ENCODE measurements at regions not wholly inside any gene's neighbourhood (a gene's known extent, or its start where the extent isn't known, plus 50 kb on each side); places are given as distances from the start of the nearest gene placed in this dataset.
A peak's percentile ranks its signal among the peaks of the same experiment; 100 is the strongest.

DNA sequence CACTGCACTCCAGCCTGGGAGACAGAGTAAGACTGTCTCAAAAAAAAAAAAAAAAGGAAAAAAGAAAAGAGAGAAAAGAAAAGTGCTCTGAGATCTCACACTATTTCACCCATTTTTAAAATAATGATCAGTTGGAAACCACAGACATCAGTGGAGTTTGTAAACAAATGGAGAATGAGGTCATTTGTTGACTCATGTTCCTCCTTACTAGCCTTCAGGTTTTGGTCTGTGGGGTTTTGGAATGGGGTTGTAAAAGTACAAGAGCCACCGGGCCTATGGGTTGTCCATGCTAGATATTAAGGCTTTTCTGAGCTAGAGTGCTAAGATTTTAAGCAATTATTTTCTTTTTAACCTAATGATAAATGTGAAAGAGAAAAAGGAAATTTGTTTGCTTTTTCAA lies 104.4 kb upstream of the PRL start:
- DNase-seq, result no peak

DNA sequence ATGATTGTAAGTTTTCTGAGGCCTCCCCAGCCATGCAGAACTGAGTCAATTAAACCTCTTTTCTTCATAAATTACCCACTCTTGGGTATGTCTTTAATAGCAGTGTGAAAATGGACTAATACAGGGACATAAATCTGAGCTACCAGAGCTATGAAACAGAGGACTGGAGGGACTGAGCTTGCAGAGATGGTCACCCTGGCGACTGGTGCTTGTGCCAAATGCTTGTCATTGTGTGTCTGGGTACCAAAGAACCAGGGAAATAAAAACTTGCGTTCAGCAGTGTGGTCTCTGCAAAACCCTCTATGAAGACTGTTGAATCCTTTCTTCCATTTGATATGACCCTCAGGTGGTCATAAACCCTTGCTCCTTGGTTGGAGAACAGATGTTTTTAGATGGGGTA lies 105.1 kb upstream of the PRL start:
- no peak for DNase-seq

DNA sequence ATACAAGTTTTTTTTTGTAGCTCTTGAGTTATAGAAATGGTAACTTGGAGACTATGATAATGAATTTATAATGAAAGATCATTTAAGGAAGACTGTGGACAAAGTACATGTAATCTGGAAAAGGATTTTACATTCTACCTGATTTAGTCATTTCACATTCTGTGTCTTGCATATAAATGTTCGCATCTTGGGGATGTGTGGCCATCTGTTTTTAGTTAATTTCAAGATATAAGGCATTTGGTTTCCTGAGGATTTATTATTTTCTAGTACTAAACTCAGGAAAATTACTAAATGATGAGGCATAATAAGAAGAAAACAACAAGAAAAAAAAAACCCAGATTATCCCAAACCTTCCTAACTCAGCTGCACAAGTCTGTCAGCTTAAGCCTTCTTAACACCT lies 112.7 kb upstream of the PRL start:
- DNase-seq, result no peak

DNA sequence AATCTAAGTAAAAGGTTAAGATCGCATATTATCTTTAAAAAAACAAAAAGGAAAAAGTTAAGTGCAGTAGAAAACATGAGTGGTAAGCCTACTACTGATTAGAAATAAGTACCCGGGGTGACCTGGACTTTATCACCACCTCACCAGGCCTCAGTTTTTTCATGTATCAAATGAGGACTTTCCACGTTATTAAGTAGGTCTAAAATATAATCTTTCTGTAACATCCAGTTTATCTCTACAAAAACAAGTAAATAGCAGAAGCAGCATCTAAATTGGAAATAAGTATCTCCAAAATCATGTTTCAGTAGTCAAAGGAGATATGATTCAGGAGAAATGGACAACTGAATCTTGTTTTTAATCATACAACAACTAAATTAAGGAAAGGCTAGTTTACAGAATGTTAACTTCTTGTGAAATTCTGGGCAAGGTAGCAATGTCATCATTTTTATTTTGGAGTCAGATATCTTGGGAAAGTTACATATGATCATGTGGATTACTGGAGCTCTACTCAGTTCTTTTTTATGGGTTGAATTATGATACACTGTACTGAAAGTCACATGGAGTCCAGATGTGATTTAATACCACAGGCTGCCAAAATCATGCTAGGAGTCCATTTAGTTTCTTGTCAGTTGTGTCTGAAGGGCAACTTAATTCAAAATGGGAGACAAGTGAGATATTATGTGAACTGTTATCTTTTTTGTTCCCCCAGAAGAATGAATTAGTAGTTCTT lies 114.7 kb upstream of the PRL start:
- no peak for DNase-seq

DNA sequence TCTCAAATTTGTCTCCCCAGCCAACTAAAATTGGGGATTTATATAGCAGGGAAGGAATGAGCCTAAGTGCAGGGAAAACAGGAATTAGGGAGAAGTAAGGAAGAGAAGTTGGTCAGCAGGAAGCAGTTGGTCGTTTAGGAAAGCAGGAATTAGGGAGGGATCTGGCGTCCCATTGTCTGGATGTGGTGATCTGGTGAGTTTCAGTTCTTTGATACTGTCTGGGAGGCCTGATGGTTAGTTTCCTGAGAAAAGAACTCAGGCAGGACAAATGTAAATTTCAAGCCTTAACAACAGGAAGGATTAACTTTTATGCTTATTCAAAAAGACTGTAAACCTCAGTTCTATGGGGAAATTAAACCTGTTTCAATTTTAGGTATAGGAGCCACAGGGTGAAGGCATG lies 116.2 kb upstream of the PRL start:
- no peak for DNase-seq

DNA sequence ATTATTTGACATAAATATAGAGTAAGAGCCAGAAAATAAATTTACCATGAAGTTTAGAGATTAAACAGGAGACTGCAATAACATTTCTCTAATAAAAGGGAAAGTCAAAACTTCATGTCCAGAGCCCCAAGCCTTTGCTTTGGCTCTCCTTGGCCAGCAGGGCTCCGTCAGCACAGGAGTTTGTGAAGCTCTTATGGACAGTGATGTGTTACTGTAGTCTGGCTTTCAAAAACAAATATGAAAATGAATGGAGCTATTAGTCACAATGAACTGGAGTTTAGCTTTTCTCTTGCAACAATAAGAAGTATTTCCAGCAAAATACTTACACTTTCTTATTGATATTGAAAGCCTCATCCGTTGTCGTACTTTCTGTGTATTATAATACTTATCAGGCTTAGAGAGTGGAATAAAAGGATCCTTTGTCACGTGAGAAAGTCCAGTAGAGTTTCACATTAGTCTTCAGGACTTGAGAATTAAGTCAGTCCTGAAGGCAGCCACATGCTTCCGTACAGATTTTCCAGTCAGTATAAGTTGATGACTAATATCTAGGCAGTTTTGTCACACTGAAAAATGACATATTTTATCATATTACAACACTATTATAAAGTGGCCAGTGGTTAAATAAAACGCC lies 117.0 kb upstream of the PRL start:
- no peak for DNase-seq

DNA sequence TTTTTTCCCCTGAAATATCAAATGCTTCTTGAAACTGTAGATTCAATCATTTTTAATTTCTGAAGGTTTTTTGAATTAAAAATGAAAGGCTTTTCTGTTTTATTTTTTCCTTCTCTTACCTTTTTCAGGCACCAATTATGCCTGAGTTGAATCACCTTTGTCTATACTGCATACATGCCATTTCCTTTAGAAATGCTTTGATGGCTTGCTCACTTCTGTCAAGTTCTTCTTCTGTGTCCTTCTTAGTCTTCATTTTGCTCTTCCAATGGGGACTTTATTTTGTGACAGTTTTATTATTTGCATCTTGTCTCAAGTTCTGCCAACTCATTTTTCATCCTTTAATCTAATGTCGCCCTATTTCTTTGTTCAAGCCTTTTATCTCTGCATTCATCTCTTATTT lies 121.9 kb upstream of the PRL start:
- DNase-seq, result no peak

DNA sequence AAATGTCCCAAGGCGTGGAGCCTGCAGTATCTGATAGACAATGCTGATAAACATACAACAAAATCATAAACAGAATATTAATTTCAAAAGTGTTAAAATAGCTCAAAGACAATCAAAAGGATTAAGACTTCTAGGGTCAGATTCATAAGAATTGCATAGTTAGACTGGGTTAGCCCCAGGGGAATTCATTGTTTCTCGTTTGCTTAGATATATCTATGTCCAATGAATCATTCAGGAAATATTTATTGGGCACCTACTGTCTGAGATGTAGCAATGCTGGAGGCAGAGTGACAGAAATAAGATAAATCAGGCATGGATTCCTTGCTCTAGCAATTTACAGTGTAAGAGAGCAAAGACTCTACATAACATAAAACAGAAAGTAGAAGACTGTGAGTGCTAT lies 124.4 kb upstream of the PRL start:
- DNase-seq, result no peak

DNA sequence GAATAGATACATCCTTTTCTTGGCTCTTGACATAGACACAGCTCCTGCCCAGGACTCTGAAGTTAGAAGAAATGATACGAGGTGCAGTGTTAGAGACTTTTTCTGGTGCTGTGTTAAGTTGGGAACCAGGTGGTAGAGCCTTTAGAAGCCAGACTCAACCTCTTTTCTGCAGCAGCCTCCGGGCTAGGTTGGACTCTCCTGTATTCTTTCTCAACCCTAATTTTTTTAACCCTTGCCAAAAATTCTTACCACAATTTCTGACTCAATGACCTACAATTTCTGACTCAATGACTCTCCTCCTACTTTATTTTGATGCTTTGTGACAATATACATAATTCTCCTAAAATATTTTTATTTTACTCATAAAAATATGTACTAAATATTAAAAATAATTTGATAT lies 127.4 kb upstream of the PRL start:
- no peak for DNase-seq

DNA sequence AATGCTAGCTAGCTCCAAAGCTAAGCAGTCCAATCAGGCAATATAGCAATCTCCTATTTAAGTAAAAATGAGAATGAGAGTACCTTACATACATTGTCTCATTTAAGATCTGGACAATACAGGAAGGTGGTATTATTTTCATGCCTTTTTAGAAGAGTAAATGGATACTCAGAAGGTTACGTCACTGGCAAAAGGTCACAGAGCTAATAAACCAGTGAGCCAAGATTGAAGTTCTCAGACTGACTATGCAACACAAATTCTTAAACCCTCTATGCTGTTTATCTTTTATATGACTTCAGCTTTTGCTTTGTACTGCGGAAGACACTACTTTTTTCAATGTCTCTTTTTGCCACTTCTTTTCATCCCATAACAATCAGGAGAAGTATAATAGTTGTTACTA lies 135.2 kb upstream of the PRL start:
- DNase-seq, result no peak

DNA sequence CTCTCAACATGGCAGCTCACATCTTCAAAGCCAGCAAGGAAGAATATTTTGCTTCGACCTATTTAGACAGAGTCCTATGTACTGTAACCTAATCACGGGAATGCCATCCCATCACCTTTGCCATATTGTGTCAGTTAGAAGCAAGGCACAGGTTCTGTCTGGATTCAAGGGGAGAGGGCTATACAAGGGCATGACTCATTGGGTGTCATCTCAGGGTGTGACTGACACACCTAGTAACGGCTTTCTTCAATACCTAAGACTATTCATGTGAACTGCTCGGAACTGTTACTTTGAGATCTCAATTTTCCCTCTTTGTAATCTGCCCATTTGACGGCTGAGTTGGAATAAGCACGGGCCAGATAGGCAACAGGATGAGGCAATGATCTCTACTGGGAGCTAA lies 135.6 kb upstream of the HDGFL1 start:
- DNase-seq, result no peak

DNA sequence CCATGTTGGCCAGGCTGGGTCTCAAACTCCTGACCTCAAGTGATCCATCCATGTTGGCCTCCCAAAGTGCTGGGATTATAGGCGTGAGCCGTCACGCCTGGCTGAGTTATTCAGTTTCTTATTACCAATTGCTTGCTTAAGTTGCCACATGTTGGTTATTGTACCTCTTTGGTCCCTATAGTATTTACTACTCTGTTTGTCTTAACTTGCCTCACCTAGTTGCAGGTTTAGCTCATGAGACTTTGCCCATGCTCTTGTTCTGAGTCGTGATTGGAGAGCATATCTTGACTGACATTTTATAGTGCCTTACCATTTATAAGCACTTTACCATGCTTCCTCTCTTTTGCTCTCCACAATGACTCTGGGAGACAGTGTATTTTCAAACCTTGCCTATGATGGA lies 134.2 kb upstream of the HDGFL1 start:
- DNase-seq, result no peak

DNA sequence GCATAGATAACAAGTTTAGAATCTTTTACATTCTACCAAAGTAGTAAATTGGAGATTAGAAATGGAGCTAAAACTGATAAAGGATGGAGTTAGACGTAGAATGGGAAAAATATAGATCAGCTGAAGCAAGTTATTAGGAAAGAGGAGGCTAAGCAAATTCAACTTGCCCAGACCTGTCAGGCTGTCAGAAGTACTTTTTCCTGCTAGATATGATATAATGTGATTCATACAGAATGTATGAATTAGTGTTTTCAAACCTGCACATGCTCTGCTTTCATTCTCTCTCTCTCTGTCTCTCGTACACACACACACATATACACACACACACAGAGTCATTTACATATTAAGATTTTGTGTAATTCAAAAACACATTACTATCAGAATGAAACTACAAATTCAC lies 133.2 kb upstream of the HDGFL1 start:
- no peak for DNase-seq

DNA sequence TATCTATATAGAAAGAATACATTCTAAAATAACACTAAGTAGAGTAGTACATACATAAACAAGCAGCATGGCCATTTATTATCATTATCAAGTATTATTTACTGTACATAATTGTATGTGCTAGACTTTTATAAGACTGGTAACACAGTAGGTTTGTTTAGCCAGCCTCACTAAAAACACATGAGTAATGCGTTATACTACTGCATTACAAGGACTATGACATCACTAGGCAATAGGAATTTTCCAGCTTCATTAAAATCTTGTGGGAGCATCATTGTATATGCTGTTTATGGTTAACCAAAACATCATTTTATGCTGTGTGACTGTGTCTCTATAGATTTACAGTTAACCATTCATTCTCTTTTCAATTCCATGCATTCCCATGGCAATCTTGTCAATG lies 131.7 kb upstream of the HDGFL1 start:
- DNase-seq, result no peak

DNA sequence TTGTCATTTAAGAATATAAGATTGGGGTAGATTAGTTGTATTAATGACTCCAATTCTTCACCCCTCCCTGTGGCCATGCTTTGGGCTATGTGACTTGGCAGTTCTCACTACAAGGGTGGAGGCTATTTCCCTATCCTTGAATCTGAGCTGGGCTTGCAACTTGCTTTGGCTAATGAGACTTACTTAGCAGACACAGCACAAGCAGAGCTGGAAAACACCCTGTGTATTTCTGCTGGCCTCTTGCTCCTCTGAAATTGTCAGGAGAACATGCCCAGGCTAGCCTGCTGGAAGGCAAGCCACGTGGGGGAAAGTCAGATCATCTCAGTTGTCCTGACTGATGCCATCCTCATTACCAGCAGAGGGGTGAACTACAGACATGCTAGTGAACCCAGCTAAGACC lies 126.5 kb upstream of the HDGFL1 start:
- no peak for DNase-seq

DNA sequence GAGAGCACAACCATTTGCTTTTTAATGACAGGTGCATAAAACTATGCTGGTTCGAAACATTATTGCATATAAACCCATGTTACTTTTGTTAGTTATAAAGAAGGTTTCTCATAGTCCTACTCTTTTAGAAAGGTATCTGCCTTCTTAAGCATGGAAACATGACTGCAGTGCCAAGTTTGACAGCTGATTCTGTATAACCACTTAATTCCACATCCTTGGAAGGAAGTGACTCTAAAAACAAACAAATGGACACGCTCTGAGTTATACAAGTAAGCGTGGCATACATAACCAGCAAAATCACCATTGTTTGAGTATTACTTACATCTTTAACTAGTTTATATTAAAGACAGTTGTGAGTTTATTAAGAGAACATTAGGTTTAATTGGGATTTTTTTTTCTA lies 125.0 kb upstream of the HDGFL1 start:
- peak; percentile 16 for DNase-seq

DNA sequence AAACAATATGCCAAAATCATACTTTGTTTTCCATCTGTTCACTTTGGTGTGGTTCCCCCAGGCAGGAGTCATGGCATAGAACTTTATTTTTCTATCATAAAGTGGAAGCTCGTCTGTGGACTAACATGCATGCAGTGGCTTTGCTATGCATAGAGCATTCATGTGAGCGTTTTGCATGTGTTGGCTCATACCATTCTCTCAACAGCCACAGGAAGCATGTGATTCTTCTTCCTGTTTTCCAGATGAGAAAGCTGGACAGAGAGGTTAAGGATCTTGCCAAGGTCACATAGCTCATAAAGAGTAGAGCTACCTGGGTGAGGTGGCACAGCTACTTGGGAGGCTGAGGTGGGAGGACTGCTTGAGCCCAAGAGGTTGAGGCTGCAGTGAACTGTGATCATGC lies 123.4 kb upstream of the HDGFL1 start:
- no peak for DNase-seq

DNA sequence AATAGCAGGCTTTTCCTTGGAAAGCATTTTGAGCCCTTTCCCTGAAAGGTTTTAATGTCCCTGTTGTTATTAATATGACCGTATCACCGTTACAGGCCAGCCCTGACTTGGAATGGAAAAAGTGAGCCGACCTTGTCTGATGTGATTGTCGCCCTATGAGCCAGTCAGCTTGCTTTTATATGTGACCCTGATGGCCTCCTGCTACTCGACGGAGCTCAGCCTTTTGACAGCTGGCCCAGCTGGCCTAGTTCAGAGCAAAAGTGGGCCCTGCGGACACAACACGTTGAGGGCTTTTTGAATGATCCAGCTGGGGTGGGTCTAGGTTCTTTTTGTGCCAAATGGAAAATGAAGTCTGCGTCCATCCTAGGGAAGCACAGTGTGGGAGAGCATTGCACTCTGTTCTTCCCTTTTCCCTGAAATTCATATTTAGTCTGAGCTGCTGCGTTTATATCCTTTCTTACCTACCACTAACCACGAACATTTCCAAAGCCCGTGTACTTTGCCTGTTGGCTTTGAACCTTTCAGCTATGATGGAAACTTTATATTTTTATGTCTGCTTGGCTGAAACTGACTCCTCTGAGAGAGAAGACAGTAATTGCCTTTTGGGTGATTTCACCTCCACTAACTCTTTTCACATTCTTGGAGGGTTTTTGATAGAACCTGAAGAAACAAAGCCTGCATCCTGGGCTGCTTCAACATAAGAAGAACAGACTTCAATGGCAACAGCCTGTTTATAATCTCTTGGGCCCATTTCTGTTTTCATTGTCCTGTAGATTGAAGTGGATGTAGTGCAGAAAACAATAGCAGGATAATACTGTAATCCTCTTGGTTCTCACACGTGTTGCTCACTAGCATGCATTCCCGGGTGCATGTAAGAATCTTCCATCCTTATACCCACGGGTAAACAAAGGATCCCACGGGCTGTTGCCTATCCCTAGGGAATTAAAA lies 121.8 kb upstream of the HDGFL1 start:
- DNase-seq, result peak; percentile 76

DNA sequence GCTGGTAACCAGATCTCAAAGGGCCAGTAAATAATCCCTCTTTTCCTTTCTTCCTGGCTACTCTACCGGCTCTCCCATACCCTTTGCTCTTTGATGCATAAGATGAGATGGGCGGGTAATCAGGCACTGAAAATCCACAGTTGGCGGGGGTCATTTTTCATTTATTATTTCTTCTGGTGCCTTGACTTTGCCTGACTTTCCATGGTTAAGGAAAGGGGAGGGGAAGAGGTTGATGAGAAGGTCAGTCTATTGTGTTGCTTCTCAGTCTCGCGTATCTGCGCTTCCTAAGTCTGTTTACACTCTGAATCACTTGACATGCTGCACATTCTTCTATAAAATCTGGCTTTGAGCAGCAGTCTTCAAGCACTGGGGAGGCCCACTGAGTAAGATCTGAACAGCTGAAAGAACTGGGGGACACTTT lies 121.1 kb upstream of the HDGFL1 start:
- peak; percentile 83 for DNase-seq

DNA sequence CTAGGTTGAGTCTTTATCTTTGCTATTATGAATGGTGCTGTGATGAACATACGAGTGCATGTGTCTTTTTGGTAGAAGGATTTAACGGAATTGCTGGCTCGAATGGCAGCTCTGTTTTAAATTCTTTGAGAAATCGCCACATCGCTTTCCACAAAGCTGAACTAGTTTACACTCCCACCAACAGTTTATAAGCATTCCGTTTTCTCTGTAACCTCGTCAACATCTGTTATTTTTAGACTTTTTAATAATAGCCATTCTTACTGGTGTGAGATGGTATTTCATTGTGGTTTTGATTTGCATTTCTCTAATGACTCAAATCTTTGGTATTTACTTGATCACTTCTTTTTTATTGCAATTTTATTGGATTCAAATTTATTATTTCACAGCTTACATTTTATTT lies 117.4 kb upstream of the HDGFL1 start:
- DNase-seq, result no peak

DNA sequence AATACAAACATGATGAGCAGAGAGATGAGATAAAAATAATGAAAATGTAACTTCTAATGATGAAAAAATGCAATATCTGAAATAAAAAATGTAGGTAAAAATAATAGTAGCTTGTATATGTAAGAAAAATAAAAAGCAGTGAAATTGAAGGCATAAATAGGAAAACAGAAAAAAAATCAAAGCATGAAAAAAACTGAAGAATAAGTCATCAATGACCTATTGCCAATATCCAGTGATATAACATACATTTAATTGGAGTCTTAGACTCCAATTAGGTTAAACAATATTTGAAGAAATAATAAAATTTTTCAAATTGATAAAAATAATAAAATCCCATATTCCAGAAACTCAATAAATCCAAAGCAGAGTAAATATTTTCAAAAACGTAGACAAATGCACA lies 114.0 kb upstream of the HDGFL1 start:
- no peak for DNase-seq

DNA sequence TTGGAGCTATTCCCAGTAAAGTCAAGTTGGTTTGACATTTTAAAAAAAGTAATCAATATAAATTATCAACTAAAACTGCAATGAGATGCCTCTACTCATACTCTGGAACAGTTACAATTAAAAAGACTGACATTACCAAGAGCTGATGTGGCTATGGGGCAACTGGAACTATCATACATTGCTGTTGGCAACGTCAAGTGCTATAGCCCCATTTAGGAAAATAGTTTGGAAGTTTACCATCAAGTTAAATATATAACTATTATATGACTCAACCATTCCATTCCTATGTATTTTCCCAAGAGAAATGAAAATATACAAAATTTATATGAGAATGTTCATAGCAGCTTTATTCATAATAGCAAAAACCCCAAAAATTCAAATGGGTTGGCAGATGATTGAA lies 111.4 kb upstream of the HDGFL1 start:
- DNase-seq, result no peak

DNA sequence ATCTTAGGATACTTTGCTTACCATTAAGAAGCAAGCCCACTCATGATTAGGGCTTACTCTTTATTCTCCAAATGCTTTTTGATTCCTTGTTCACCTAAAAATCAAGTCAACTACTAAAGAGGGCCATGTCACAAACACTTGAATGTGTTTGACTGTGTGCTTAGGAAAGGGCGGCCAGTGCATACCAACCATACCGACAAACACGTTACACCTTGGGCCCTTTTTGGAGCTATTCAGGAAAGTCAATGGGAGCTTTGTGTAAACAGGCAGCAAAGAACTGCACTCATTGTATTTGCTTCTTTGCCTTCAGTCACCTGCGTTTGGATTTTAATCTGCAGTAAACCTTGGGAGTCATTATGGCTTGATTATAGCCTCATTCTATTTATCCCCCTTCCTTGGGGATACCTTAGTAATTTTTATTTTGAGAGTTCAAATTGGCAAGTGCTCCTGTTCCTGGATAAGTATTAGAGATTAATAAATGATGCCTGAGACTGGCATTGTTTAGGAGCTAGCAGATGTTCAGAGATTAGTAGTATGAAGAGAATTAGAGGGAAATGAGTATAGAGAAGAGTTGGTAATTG lies 102.6 kb upstream of the HDGFL1 start:
- no peak for DNase-seq

DNA sequence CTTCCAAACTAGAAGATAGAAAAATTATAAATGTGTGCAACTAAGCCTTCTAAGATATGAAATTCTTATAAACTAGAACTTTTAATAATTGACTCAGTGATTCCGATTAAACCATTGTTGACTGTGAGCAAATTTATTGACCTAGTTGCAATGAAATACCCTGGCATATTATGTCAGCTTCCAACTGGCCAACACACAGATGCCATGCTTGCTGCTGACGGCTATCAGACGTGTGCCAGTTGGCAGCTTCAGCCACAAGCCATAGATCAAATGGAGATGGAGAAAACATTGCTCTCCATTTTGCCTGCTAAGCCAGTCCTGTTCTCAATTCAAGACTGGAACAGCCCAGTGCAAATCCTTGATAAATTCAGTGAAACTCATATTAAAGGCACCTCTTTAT lies 101.7 kb upstream of the HDGFL1 start:
- no peak for DNase-seq

All from eye (tissue), 1 donor.